ENCODE measurements at regions not wholly inside any gene's neighbourhood (a gene's known extent, or its start where the extent isn't known, plus 50 kb on each side); places are given as distances from the start of the nearest gene placed in this dataset.

GRCh38 chr2:10990561-10991111 is 78.9 kb downstream of the KCNF1 start:
- H3K27ac Mint-ChIP-seq = no peak overlapping the region
- H3K4me1 Mint-ChIP-seq = no peaks in the 10 kb centered on the region
- no peak overlapping the region for H3K4me3 Mint-ChIP-seq
- CTCF ChIA-PET = no interaction called here
- no peak for ATAC-seq
- H3K9me3 Mint-ChIP-seq (ENCODE audit: low read depth) = no peaks in the 10 kb centered on the region
- no peaks in the 10 kb centered on the region for H3K36me3 Mint-ChIP-seq
- H3K27me3 Mint-ChIP-seq = peaks cover 5% of the 10 kb centered on the region
- DNase-seq = no peak

DNA sequence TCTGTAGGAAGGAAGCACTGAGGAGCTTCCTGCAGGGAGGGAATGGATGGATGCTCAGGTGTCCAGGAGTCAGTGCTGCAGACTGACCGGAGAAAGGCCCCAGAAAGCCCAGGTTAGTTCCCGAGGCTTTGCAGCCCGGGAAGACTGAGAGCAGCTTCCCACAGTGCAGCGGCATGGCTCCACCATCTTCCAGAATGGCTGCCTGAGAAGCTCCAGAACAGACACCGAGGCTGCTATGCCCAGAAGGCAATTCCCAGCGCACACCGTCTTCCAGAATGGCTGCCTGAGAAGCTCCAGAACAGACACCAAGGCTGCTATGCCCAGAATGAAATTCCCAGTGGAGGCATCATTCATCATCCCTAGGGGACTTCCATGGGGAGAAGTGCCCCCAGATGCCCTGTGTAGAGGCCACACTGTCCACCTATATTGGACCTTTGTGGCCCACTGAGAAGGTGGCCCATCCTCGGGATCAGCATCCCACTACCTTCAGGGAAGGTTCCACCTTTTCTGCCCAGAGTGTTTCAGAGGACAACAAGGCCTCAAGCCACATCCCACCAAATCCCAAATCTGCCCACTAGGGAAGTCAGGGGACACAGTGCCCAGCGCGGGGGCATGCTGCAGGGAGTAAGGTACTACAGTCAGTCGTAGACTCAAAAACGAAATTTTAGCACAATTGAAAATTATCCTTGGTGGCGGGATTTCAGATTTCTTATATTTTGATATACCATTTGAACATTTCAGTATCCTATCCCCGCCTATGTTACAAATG is 80.5 kb downstream of the KCNF1 start:
- Mint-ChIP-seq H3K4me3 (no peak overlapping the region), H3K4me1 (no peaks in the 10 kb centered on the region), H3K27ac (no peak overlapping the region), H3K27me3 (peaks cover 5% of the 10 kb centered on the region), H3K36me3 (no peaks in the 10 kb centered on the region), H3K9me3 (ENCODE audit: low read depth) (no peaks in the 10 kb centered on the region)
- CTCF ChIA-PET = no interaction called here
- no peak for ATAC-seq
- DNase-seq = no peak

DNA sequence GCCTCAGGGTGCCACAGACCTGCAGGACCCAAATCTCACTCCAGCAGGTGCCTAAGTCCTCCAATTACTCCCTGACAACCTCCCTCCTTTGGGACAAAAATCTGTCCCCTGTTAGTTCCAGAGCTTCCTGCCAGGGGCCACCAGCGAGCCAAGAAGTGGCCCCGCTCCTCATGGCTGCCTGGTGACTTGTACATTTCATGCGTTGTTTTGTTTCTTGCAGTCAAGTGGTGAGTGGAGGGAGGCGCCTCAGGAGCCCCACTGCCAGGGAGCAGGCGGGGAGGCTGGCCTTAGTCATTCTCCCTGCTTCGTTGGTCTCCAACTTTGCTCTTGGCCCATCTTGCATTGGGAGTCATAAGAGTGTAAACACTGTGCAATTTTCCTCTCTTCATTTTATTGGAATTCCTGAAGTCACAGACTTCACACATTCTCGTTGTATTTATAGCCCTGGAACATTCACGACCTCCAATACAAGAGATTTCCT is 81.3 kb downstream of the KCNF1 start:
- no peaks in the 10 kb centered on the region for H3K36me3 Mint-ChIP-seq
- no peak overlapping the region for H3K4me3 Mint-ChIP-seq
- no peak for DNase-seq
- no peaks in the 10 kb centered on the region for H3K4me1 Mint-ChIP-seq
- no peaks in the 10 kb centered on the region for H3K9me3 Mint-ChIP-seq (ENCODE audit: low read depth)
- CTCF ChIA-PET = no interaction called here
- H3K27ac Mint-ChIP-seq = no peak overlapping the region
- peaks cover 5% of the 10 kb centered on the region for H3K27me3 Mint-ChIP-seq
- no peak for ATAC-seq

DNA sequence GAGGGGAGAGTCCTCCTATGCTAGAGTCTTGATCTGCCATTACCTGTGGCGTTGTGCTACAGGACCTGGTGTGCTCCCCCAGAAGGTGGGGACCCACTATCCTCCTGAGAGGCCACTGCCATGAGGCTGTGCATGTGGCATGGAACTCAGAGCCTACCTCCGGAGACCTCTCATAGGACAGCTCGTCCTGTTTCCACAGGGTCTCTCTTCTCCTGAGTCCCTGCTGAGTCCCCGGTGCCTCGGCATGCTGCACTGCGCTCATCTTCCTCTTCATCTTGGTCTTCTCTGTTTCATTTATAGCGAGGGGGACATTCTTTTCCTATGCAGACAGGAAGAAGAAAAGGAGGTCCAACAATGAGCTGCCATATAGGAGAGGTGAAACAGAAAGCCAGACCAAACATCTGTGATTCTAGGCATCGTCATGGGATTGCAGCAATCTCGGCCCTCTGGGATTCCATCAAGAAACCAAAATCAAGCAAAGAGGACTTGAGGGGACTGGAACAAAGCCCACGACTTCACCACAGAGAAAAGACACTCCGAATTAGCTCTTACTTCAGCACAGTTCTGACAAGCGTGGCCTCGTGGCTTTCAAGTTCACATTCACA is 83.7 kb downstream of the KCNF1 start:
- ATAC-seq (no peak), DNase-seq (no peak)
- no peaks in the 10 kb centered on the region for H3K36me3 Mint-ChIP-seq
- no peak overlapping the region for H3K27ac Mint-ChIP-seq
- no peak overlapping the region for H3K4me3 Mint-ChIP-seq
- no peaks in the 10 kb centered on the region for H3K4me1 Mint-ChIP-seq
- no peaks in the 10 kb centered on the region for H3K9me3 Mint-ChIP-seq (ENCODE audit: low read depth)
- CTCF ChIA-PET = no interaction called here
- H3K27me3 Mint-ChIP-seq = peaks cover 3% of the 10 kb centered on the region

DNA sequence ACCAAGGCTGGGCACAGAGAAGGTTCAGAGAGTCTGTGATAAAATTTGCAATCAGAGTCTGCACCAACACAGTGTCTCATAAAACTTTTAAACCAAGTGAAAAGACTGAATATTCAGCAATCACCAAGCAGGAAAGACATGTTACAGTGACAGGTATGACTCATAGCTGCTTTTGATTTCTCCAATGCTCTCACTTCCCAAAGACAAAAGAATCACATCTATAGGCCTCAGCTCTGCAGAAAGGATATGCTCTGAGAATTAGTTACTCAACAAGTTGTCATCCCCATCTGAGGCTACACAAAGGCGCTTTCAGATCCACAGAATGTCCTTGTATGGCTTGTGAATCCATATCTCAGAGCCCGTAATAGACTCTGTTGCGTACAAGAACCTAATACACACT is 92.5 kb downstream of the KCNF1 start:
- Mint-ChIP-seq H3K27ac (no peak overlapping the region), H3K4me1 (no peaks in the 10 kb centered on the region), H3K36me3 (no peaks in the 10 kb centered on the region), H3K9me3 (ENCODE audit: low read depth) (no peaks in the 10 kb centered on the region), H3K4me3 (no peak overlapping the region), H3K27me3 (peaks cover 3% of the 10 kb centered on the region)
- no peak for DNase-seq
- no peak for ATAC-seq
- CTCF ChIA-PET = no interaction called here

DNA sequence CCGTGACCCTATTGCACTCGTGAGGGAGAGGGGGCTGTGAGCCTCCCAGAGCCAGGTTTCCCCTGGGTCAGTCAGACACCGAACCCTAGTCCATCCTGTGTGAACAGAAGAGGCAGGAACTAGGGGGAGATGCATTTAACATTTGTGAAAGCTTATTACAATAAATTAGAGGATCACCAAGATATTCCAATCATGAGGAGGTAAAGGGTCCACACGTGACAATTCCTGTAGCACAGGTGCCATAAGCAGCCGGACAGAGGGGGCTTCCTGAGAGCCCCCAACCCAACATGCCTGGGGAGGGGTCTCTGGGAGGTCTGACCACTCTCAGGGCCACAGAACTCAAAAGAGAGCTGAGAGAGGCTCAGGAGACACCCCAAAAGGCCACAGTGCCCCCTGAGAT is 93.3 kb downstream of the KCNF1 start:
- Mint-ChIP-seq H3K36me3 (no peaks in the 10 kb centered on the region), H3K27me3 (peaks cover 3% of the 10 kb centered on the region), H3K27ac (no peak overlapping the region), H3K9me3 (ENCODE audit: low read depth) (no peaks in the 10 kb centered on the region), H3K4me1 (no peaks in the 10 kb centered on the region), H3K4me3 (no peak overlapping the region)
- CTCF ChIA-PET = interaction anchor here (0.5 kb wide), 1 partner anchor 408 kb away, joined by 3 read pairs; no protein-coding TSS in a partner anchor
- no peak for DNase-seq
- ATAC-seq = no peak

DNA sequence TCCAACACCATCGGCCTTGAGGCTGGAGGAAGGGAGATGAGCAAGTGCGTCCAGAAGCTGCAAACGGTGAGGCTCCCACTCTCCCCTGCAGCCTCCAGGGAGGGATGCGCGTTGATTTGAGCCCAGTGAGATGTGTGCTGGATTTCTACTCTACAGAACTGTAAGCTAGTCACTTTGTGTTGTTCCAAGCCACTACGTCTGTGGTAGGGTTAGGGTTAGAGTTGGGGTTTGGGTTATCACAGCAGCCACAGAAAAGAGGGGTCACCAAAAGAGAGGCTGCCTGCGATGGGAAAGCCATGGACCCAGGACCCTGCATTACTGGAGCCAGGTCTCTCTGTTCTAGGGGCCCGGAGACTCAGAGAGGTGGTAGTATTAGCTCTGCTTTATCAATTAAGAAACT is 94.5 kb downstream of the KCNF1 start:
- peaks cover 3% of the 10 kb centered on the region for H3K27me3 Mint-ChIP-seq
- no peak overlapping the region for H3K27ac Mint-ChIP-seq
- DNase-seq (no peak), ATAC-seq (no peak)
- no peak overlapping the region for H3K4me3 Mint-ChIP-seq
- no peaks in the 10 kb centered on the region for H3K9me3 Mint-ChIP-seq (ENCODE audit: low read depth)
- no peaks in the 10 kb centered on the region for H3K4me1 Mint-ChIP-seq
- H3K36me3 Mint-ChIP-seq = no peaks in the 10 kb centered on the region
- CTCF ChIA-PET = no interaction called here

- H3K27ac Mint-ChIP-seq = no peak overlapping the region
- DNase-seq = no peak
- H3K4me1 Mint-ChIP-seq = no peaks in the 10 kb centered on the region
- no peaks in the 10 kb centered on the region for H3K9me3 Mint-ChIP-seq (ENCODE audit: low read depth)
- H3K4me3 Mint-ChIP-seq = no peak overlapping the region
- ATAC-seq = no peak
- CTCF ChIA-PET = no interaction called here
- no peaks in the 10 kb centered on the region for H3K27me3 Mint-ChIP-seq
- no peaks in the 10 kb centered on the region for H3K36me3 Mint-ChIP-seq
These were observed 95.9 kb downstream of the KCNF1 start for GRCh38 chr2:11007331-11008264.

DNA sequence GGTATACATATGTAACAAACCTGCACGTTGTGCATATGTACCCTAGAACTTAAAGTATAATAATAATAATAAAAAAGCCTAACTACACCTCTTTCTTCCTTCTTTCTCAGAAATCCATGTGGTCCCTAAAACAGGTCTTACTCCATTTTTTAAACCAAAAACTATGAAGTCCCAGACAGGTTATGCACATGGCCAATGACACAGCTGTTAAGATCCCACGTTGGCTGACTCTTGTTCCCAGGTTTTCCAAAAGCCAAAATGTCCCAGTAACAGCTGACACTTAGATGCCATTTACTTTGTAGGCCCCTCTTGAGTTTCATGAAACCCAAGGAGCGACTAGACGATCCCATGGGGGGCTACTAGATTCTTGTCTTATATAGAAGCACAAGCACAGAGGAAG is 97.0 kb downstream of the KCNF1 start:
- ATAC-seq = no peak
- no peaks in the 10 kb centered on the region for H3K27me3 Mint-ChIP-seq
- H3K4me1 Mint-ChIP-seq = no peaks in the 10 kb centered on the region
- CTCF ChIA-PET = no interaction called here
- H3K4me3 Mint-ChIP-seq = no peak overlapping the region
- no peaks in the 10 kb centered on the region for H3K9me3 Mint-ChIP-seq (ENCODE audit: low read depth)
- DNase-seq = no peak
- no peak overlapping the region for H3K27ac Mint-ChIP-seq
- no peaks in the 10 kb centered on the region for H3K36me3 Mint-ChIP-seq

DNA sequence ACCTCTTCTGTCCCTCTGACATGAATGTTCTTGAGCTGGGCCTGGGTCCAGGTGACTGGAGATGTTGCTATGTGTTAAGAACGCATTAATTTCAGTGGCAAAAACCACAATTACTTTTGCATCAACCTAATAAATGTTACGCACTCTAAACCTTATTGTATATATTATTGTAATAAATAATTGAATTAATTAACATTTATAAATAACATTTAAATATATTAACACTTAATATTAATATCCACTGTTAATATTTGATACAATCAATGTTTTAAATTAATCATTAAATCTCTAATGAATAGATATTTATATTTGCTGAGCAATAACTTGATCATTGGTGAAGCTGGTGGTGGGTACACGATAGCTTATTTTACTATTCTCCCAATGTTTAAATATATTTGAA is 97.4 kb downstream of the KCNF1 start:
- no peaks in the 10 kb centered on the region for H3K36me3 Mint-ChIP-seq
- ATAC-seq = no peak
- H3K27ac Mint-ChIP-seq = no peak overlapping the region
- no peak for DNase-seq
- H3K4me3 Mint-ChIP-seq = no peak overlapping the region
- CTCF ChIA-PET = no interaction called here
- H3K27me3 Mint-ChIP-seq = no peaks in the 10 kb centered on the region
- no peaks in the 10 kb centered on the region for H3K9me3 Mint-ChIP-seq (ENCODE audit: low read depth)
- no peaks in the 10 kb centered on the region for H3K4me1 Mint-ChIP-seq

- no peak for DNase-seq
- no peak for ATAC-seq
- no peaks in the 10 kb centered on the region for H3K36me3 Mint-ChIP-seq
- CTCF ChIA-PET = no interaction called here
- no peaks in the 10 kb centered on the region for H3K4me1 Mint-ChIP-seq
- H3K27me3 Mint-ChIP-seq = no peaks in the 10 kb centered on the region
- no peak overlapping the region for H3K27ac Mint-ChIP-seq
- no peaks in the 10 kb centered on the region for H3K9me3 Mint-ChIP-seq (ENCODE audit: low read depth)
- no peak overlapping the region for H3K4me3 Mint-ChIP-seq
These were observed 98.2 kb downstream of the KCNF1 start for GRCh38 chr2:11009891-11010290.

DNA sequence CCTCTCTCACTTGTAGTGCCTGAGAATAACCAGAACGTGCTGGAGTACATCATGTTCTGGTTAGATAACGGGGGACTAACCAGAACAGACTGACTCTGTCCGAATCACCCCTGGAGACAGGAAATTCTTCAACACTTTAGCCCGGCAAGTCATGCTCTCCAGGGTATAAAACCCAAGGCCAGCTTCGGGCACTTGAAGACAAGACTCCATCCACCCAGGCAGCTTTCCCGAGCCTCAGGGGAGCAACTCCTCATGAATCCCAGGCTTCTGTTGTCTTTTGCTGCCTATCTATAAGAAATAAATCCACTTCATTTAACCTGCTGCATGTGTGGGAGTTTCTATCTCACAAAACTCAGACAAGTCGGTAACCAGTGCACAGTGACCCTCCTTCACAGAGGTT is 99.6 kb downstream of the KCNF1 start:
- Mint-ChIP-seq H3K4me3 (no peak overlapping the region), H3K27ac (no peak overlapping the region), H3K36me3 (no peaks in the 10 kb centered on the region), H3K27me3 (peaks cover 10% of the 10 kb centered on the region), H3K4me1 (no peaks in the 10 kb centered on the region), H3K9me3 (ENCODE audit: low read depth) (no peaks in the 10 kb centered on the region)
- no peak for DNase-seq
- no peak for ATAC-seq
- CTCF ChIA-PET = no interaction called here

DNA sequence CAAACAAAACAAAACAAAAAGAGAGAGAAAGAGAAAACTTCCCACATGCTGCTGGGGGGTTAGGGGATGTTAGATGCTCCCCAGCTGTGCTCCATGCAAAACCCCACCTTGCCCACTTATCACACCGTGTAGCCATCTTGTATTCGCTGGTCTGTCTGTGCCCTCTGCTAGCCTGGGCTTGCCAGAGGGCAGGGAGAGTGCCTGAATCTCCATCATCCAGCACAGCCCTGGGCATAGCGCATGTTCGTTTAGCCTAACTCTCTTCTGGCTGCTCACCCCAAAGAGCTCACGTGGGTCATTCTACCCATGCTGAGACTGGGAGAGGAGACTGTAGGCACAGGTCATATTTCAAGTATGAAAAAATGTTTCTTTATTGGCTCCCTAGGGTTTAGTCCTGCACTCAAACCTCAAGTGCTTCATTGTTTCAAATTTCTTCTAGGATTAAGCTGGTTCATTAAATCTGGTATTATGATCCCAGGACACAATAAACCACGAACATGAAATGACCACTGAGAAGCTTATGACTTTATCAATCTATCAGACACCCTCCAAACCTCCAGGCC is 100.5 kb downstream of the KCNF1 start:
- CTCF ChIA-PET = no interaction called here
- H3K4me1 Mint-ChIP-seq = no peaks in the 10 kb centered on the region
- H3K9me3 Mint-ChIP-seq (ENCODE audit: low read depth) = no peaks in the 10 kb centered on the region
- H3K4me3 Mint-ChIP-seq = no peak overlapping the region
- no peaks in the 10 kb centered on the region for H3K36me3 Mint-ChIP-seq
- peaks cover 13% of the 10 kb centered on the region for H3K27me3 Mint-ChIP-seq
- ATAC-seq (no peak), DNase-seq (no peak)
- H3K27ac Mint-ChIP-seq = no peak overlapping the region
